ENCODE measurements at regions not wholly inside any gene's neighbourhood (a gene's known extent, or its start where the extent isn't known, plus 50 kb on each side); places are given as distances from the start of the nearest gene placed in this dataset.

DNA sequence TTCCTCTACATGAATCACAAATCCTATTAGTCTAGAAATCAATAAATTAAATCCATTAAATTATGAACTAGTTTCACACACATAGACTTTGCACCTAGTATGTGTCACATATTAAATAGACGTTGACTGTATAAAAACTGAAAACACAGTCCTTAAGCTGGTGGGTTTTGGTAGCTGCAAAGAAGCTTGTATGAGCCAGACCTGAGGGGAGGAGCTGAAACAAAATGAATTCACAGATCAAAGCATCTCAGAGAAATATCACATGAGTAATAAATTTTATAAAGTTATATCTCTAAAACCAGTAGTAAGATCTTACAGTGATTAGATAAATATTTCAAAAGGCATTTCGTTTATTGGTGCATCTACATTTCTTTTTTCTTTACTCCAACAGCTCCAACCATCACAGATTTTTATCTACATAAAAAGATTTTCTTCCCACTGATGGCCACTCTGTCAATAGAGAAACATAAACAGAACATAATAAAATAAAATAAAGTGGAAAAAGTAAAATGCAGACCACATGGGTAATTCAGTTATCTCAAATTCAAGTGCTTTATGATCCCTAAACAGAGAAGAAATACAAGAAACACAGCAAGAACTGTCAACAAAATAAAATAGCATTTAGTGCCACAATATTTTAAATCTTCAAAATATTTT is 420.0 kb upstream of the CYRIA start:
- TF ChIP-seq, protein P1, sequence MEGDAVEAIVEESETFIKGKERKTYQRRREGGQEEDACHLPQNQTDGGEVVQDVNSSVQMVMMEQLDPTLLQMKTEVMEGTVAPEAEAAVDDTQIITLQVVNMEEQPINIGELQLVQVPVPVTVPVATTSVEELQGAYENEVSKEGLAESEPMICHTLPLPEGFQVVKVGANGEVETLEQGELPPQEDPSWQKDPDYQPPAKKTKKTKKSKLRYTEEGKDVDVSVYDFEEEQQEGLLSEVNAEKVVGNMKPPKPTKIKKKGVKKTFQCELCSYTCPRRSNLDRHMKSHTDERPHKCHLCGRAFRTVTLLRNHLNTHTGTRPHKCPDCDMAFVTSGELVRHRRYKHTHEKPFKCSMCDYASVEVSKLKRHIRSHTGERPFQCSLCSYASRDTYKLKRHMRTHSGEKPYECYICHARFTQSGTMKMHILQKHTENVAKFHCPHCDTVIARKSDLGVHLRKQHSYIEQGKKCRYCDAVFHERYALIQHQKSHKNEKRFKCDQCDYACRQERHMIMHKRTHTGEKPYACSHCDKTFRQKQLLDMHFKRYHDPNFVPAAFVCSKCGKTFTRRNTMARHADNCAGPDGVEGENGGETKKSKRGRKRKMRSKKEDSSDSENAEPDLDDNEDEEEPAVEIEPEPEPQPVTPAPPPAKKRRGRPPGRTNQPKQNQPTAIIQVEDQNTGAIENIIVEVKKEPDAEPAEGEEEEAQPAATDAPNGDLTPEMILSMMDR (IDR thresholded peaks at IDR 0.05; ENCODE audit: insufficient read depth, missing control alignments) = no peak
- DNase-seq (ENCODE audit: insufficient read length, low spot score) = no peak
- FAIRE-seq = peak; percentile 6

DNA sequence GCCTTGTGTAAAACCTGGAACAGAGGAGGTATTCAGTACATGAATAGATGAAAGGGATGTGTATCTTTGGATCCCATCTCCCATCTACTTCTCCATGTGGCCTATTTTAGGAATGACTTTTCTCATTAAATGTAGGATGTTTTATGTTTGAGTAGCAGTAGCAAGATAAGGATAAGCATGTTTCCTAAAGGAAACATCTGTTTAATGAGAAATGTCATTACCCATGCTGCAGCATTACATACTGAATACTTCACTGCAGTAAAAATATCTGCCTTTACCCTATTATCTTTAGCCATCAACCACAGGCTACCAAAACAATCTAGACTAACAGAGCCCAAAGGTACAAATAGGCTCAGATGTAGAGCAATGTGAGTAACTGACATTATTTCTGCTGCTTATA is 419.2 kb upstream of the CYRIA start:
- TF ChIP-seq, protein P1 (IDR thresholded peaks at IDR 0.05; ENCODE audit: insufficient read depth, missing control alignments) = no peak
- no peak for DNase-seq (ENCODE audit: insufficient read length, low spot score)
- FAIRE-seq = no peak

DNA sequence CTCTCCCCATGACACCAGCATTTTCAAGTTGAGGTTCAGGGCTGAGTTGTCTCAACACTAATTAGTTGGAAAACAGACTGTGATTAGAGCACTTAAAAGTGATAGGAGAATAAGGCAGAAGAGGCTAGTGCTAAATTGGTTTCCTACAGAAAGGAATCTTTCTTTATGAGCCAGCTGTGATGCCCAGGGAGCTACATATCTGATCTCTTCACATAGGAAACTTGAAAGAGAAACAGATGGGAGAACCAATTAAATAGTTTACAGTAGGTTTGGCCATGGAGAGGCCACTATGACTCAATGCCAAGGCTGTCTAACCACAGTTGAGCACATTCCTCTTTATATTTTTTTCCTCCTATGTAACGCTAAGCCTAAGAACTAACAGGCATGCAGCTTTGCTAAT is 418.3 kb upstream of the CYRIA start:
- TF ChIP-seq, protein P1 (IDR thresholded peaks at IDR 0.05; ENCODE audit: insufficient read depth, missing control alignments) = no peak
- DNase-seq (ENCODE audit: insufficient read length, low spot score) (no peak), FAIRE-seq (peak; percentile 6)

DNA sequence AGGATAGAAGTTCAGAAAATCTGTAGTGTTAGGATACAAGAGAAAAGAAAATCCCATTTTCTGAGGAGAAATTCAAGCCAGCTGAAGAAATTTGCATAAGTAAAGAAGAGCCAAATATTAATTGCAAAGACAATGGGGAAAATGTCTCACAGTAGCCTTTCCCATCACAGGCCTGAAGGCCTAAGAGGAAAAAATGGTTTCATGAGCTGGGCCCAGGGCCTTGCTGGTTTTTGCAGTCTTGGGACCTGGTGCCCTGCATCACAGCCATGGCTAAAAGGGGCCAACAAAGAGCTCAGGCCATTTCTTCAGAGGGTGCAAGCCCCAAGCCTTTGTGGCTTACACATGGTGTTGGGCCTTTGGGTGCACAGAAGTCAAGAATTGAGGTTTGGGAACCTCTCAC is 413.6 kb upstream of the CYRIA start:
- FAIRE-seq = no peak
- no peak for DNase-seq (ENCODE audit: insufficient read length, low spot score)

DNA sequence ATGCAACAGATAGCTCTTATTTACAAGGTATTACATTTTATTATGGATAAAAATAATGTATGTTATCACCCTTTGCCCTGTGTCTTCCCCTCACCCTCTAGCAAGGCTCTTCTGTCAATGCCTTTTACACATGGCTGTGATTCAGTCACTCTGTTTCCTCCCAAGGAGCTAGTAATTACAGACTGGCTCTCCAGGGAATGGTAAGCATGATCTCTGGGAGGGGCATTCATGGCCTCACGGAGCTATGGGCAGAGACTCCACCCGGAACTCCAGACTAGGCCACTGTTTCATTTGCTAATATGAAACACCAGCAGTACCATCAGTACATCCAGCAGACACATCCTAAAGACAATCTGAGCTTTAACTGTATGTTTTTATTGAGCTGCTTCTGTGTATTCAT is 410.9 kb upstream of the CYRIA start:
- FAIRE-seq = no peak
- DNase-seq (ENCODE audit: insufficient read length, low spot score) = no peak
- TF ChIP-seq, protein P1 (IDR thresholded peaks at IDR 0.05; ENCODE audit: insufficient read depth, missing control alignments) = no peak

More for the DNA sequence above, 413.6 kb upstream of the CYRIA start:
- TF ChIP-seq, protein P1 (IDR thresholded peaks at IDR 0.05; ENCODE audit: insufficient read depth, missing control alignments) = no peak

DNA sequence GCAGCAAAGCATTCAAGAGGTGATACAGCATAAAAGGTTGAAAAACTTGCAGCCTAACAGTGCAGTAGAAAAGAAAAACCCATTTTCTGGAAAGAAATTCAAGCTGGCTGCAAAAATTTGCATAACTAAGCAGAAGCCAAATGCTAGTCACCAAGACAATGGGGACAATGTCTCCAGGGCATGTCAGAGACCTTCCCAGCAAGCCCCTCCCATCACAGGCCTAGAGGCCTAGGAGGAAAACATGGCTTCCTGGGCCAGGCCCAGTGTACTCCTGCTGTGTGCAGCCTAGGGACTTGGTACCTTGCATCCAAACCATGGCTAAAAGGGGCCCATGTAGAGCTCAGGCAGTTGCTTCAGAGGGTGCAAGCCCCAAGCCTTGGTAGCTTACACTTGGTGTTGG is 405.1 kb upstream of the CYRIA start:
- DNase-seq (ENCODE audit: insufficient read length, low spot score) = no peak
- no peak for FAIRE-seq
- TF ChIP-seq, protein P1 (IDR thresholded peaks at IDR 0.05; ENCODE audit: insufficient read depth, missing control alignments) = no peak

DNA sequence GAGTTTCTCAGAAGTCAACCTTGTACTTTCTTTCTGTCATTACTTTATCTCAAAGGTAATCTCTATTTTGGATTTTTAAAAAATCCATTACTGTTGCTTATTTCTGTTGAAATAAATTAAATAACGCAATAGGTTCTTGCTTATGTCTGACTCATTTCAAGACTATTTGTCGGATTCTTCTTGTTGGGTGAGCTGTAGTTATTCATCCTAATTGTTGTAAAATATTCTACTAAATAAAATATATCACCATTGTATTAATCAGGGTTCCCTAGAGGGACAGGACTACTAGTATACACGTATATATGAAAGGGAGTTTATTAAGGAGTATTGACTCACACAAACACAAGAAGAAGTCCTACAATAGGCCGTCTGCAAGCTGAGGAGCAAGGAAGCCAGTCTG is 403.9 kb upstream of the CYRIA start:
- TF ChIP-seq, protein P1 (IDR thresholded peaks at IDR 0.05; ENCODE audit: insufficient read depth, missing control alignments) = no peak
- no peak for DNase-seq (ENCODE audit: insufficient read length, low spot score)

More for the DNA sequence above, 403.9 kb upstream of the CYRIA start:
- no peak for FAIRE-seq
